Middle frontal gyrus (tissue), 1 donor: ENCODE measurements at regions not wholly inside any gene's neighbourhood (a gene's known extent, or its start where the extent isn't known, plus 50 kb on each side); places are given as distances from the start of the nearest gene placed in this dataset.

ENCODE experiments used
- DNase-seq: peaks from one replicate; pipeline ENCODE4 v3.0.0-alpha.2; 2015; ENCODE audit warnings: low spot score; ENCODE audit errors: extremely low spot score

- no peak for DNase-seq
Observed at GRCh38 chr21:15151385-15152103, 86.7 kb upstream of the NRIP1 start.

DNA sequence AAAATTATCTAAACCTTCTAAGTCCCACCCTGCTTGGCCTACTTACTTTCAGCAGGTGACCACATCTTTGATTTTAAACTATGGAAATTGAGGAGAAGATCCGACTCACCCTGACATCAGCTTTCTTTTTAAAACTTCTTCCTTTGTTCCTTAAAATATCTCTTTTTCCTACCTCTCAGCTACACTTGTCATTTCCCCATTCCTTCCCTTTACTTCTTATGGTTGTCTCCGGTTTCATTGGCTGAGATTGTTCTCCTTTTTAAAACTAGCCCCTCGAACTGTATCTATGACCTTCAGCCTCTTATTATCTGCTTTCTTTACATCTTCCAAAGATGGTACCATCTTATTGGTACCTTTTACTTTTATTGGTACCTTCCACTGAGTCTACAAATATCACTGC lies 87.8 kb upstream of the NRIP1 start:
- DNase-seq = no peak

DNA sequence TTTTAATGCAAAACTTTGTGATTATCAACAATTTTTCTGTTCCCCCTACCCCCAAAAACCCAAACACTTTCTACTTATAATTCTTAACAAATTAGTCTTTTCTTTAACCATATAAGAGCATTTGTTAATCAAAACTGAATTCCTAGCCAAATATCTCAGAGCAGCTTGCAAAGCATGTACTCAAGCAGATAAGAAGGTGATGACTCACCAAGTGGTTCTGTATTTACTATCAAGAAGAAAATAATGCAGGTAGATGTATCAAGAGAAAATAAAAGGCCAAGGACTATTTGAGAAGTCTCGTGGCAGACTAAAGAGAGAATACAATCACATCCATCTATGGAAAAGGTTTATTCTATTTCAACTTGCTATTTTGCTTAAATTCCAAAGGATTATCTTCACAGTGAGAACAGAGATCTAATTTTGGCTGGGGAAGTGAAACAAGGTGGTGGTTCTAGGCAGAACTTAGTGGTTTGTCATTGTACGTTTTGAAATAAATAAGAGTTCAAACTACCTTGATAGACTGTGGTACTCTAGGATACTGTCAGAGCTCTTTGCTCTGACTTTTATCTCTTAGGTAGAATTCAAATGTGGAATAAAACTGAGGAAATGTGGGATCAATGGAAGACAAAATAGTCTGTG lies 94.7 kb upstream of the NRIP1 start:
- no peak for DNase-seq

DNA sequence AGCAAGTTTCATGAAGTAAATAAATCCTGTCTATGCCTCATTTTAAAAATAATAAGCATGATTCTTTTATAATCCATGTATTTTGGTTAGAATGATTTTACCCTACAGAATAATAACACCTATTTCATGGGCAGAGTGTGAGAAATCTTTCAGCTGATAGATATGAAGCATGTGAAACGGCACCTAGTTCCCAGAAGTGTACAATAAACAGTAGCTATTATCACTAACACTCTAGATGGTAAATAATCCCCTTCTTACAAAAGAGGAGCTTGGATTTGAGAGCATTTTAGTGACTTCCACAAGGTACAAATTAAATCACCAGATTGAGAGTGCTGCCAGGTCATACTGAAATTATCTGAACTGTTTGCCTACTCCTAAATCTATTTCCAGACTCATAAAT lies 95.3 kb upstream of the NRIP1 start:
- DNase-seq = no peak

GRCh38 chr21:15162921-15163320 lies 98.1 kb upstream of the NRIP1 start:
- no peak for DNase-seq

DNA sequence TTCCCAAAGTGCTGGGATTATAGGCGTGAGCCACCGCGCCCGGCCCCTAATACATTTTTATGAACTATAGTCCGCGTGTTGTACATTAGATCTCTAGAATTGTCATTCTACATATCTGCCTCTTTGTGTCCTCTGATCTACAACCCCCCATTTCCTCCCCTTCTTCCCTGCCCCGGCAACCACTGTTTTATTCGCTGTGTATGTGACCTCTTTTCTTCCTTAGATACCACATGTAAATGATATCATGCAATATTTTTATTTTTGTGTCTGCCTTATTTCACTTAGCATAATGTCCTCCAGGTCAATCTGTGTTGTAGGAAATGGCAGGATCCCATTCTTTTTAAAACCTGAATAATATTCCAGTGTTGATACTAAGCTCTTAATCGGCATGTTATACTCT lies 99.5 kb upstream of the NRIP1 start:
- DNase-seq = no peak

GRCh38 chr21:15164678-15165303 lies 100.0 kb upstream of the NRIP1 start:
- no peak for DNase-seq

DNA sequence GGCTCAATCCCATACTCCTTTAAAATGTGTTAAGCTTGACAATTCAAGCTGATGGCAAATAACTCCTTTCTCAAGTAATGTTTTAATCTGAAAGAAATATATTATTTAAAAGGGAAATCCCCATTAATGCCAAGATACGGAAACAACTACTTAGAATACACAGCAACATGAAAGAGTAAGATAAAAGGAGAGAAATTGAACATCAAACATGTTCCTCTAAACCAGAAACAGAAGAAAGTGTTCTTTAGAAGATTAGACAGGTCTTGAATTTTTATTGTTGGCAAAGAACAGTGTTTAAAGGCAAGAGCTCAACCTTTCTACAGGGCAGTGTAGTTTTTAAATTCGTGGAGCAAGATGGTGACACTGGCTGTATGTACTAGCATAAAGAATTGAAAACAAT lies 105.8 kb upstream of the NRIP1 start:
- DNase-seq = no peak

DNA sequence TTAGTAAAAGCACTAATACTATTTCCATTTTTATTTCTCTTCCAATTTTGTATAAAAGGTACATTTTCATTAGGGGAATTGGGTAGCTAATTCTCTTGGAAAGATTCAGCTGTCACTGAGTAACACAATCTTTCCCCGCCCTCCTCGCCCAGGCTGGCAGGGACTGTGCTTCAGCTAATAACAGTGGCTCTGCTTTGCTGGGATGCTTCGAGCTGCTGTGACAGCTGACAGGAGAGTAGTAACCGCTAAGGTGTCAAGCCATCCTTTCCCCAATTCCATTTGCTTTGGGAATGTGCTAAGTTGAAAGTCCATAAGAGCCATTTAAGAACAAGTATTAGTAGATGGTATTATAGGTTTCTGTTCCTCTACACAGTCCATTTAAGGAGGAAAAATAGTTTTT lies 106.7 kb upstream of the NRIP1 start:
- no peak for DNase-seq

DNA sequence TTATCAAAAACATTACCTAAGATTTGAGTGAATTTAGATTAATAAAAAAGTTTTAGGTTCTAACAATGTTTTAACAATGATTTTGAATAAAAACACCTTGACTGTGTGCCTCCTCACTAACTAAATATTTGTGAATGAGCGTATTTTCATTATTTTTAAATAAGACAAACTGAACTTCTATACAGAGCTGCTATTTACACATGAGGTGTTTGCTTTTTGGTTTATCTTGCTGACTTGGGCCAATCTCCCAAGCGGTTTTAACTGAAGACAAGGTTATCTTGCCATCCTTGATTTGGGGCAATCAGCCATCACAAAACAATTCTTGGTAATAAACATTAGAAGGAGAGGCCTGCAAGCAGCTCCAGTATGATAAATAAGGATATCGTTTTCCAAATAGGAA lies 108.2 kb upstream of the NRIP1 start:
- no peak for DNase-seq

- DNase-seq = no peak
Observed at GRCh38 chr21:15174923-15175322, 110.1 kb upstream of the NRIP1 start.

DNA sequence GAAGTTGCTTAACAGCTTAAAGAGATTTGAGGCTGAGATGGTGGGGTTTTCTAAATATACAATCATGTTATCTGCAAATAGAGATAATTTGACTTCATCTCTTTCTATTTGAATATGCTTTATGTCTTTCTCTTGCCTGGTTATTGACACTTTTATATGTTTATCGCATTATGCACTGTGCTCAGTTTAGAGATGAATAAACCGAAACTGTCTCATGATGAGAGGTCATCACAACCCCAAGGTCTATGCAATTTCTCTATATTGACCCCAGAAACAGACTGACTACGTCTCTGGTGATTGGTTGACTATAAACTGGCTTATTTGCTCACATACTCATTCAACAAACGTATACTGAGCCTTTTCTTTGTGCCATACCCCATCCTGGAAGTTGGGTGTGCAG lies 117.9 kb upstream of the NRIP1 start:
- DNase-seq = no peak

- DNase-seq = no peak
Observed at GRCh38 chr21:15183813-15184257, 119.0 kb upstream of the NRIP1 start.

DNA sequence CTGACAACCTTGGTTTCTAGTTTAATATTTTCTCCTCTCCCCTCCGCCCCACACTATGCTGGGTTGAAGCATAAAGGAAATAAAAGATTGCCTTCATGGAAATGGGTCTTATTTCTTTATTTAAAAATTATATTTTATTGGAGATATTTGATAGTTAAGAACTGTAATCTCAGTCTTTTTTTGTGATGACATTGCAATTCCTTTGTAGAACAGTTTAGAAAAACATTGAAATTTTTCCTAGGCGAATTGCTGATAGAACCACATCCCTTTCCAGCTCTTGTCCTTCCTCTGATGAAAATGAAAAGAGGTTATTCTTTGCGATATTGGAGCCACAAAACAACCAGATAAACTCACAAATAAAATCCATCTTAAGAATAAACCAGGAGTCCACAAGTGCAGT lies 125.6 kb upstream of the NRIP1 start:
- no peak for DNase-seq

GRCh38 chr21:15190837-15191236 lies 126.0 kb upstream of the NRIP1 start:
- no peak for DNase-seq

GRCh38 chr21:15191342-15191741 lies 126.5 kb upstream of the NRIP1 start:
- no peak for DNase-seq

- no peak for DNase-seq
Observed at GRCh38 chr21:15192243-15192642, 127.4 kb upstream of the NRIP1 start.

GRCh38 chr21:15193937-15194336 lies 129.1 kb upstream of the NRIP1 start:
- DNase-seq = no peak

DNA sequence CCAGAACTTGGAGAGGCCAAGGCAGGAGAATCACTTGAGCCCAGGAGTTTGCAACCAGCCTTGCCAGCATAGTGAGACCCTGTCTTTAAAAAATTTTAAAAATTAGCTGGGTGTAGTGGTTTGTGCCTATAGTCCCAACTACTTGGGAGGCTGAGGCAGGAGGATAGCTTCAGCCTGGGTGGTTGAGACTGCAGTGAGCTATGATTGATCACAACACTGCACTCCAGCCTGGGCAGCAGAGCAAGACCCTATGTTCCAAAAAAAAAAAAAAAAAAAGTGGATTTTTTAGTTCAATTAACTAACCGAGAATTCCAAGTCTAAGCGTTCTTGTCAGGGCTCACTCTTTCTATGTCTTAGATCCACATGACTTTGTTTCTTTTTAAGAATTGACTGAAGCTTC lies 130.3 kb upstream of the NRIP1 start:
- DNase-seq = no peak

DNA sequence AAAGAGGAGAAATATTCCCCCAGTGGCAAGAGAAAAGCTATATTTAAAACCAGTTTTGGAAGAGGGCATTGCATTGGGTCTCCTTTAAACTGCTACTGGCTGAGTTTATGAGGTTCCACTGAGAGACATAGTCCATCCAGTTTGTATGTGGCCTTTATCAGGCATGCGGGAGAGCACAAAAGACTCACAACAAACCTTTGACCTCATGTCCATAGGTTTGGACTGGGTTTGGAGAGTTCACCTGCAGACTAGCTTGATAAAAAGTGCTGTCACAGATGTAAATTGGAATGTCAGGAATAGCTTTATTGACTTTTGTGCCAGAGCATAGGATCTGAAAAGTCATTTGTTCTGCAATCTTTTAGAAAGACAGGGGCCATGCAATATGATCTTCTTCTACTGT lies 131.0 kb upstream of the NRIP1 start:
- DNase-seq = no peak

DNA sequence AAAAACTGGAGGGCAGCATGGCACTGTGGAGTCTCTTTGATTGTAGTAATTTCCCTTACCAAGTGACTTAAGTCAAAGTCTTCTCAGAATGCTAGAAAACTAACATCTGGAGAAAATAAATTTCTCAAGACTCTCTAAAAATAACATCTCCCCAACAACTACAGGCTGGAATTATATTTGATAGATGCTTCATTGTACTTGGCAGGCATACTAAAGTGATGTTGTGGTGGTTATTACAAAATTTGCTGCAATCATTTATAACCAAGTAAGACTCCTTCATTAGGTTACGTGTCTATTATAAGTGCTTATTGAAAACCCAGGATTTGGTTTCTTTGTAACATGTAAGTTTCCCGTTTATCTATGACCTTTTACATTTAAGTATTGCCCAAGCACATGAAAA lies 132.9 kb upstream of the NRIP1 start:
- no peak for DNase-seq

DNA sequence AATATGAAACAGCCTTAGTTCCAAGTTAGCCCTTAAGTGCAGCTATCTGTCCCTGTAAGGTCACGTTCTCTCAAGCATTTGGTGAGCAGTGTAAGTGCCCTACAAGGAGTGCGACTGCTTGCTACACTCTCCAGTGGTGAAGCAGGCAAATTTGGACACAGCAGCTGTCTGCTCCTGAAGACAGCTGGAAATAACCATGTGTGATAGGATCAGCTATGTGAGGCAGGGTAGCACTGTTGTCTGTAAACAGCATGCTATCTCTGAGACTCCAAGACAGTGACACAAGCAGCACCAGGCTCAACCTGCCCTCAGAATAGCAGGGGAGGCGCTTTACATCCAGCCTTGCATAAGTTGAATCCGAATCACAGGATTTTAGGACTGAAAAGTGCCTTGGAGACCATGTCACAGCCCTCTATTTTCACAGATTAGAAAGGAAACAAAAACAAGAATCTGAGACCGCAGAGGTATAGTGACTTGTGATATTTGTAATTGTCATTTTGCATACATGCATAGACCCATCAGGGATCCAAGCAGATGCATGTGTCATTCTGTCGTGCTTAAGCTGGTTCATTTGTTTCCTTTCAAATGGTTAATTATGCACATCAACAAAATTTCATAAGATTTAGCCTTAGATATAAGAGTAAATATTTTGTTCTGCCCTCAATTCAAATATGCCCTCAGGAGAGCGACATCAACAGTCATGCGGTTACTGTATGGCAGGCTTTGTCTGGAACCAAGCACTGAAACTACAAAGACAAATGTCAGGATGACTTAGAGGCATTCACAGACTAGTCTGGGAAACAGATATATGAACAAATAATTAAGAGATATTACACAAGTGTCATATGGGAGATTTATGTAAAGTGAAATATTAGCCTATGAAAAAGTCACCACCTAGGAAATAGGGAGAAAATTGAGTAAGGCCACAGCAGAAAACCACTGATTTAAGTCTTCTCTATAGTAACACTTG lies 134.9 kb upstream of the NRIP1 start:
- no peak for DNase-seq
